ENCODE measurements at regions not wholly inside any gene's neighbourhood (a gene's known extent, or its start where the extent isn't known, plus 50 kb on each side); places are given as distances from the start of the nearest gene placed in this dataset.

DNA sequence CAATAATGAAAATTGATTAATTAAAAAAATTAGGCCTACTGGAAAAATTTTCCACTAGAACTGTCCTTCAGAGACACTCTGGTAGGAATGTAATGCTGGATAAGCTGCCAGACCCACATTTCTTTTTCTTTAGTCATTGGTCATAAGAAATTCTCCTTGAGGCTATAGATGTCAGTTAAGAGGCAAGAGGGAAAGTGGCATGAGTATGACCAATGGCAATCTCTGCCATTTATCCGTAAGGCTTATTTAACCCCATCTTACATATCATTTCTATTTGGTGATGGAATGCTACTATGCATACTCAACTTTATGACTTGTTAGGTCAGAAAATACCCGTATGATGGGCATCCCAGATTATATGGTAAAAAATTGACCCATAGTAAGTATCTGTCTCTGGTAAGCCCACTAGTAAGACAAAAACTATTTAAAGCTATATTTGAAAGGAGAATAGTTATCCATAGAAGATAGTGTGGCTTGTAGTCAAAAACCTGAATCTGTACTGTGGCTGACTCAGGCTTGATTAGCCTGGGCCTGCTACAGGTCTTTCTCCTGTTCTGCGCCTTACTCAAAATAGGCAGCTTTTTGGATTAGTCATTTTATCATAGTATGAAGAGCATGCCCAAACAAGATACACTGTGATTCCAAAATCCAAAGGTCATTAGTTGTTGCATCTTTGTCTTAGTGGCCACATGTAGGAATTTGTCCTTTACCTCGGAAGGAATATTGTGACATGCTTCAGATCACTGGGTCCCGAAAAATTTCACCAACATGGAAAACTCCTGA, 314.7 kb downstream of the PYDC2 start:
- TF ChIP-seq POLR2AphosphoS5 (IDR thresholded peaks at IDR 0.05), result no peak
- TF ChIP-seq, protein P1, sequence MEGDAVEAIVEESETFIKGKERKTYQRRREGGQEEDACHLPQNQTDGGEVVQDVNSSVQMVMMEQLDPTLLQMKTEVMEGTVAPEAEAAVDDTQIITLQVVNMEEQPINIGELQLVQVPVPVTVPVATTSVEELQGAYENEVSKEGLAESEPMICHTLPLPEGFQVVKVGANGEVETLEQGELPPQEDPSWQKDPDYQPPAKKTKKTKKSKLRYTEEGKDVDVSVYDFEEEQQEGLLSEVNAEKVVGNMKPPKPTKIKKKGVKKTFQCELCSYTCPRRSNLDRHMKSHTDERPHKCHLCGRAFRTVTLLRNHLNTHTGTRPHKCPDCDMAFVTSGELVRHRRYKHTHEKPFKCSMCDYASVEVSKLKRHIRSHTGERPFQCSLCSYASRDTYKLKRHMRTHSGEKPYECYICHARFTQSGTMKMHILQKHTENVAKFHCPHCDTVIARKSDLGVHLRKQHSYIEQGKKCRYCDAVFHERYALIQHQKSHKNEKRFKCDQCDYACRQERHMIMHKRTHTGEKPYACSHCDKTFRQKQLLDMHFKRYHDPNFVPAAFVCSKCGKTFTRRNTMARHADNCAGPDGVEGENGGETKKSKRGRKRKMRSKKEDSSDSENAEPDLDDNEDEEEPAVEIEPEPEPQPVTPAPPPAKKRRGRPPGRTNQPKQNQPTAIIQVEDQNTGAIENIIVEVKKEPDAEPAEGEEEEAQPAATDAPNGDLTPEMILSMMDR (IDR thresholded peaks at IDR 0.05), result no peak

All from stomach (tissue), 4 donors.